ENCODE measurements at regions not wholly inside any gene's neighbourhood (a gene's known extent, or its start where the extent isn't known, plus 50 kb on each side); places are given as distances from the start of the nearest gene placed in this dataset.

- no peak for DNase-seq (ENCODE audit: low read depth in 2 of 3, low spot score in 2 of 3)
These were observed 209.4 kb downstream of the FOXA2 start for GRCh38 chr20:22374678-22375590.

DNA sequence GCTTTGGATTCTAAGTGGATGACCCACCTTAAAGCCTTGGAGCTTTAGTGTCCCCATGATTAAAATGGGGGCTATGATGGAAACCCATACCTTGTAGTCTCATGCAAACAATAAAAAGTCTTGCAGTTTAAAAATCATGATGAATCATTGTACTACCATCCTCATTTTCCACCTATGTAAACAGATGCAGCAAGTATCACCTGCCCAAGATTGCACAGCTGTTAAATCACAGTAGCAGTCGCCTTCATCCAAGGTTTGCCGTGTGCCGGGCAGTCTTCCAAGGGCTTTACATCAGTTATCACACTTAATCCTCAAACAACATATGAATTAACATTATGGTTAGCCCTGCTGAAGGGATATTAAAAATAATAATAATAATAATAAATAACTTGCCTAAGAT, 210.3 kb downstream of the FOXA2 start:
- no peak for DNase-seq (ENCODE audit: low read depth in 2 of 3, low spot score in 2 of 3)

DNA sequence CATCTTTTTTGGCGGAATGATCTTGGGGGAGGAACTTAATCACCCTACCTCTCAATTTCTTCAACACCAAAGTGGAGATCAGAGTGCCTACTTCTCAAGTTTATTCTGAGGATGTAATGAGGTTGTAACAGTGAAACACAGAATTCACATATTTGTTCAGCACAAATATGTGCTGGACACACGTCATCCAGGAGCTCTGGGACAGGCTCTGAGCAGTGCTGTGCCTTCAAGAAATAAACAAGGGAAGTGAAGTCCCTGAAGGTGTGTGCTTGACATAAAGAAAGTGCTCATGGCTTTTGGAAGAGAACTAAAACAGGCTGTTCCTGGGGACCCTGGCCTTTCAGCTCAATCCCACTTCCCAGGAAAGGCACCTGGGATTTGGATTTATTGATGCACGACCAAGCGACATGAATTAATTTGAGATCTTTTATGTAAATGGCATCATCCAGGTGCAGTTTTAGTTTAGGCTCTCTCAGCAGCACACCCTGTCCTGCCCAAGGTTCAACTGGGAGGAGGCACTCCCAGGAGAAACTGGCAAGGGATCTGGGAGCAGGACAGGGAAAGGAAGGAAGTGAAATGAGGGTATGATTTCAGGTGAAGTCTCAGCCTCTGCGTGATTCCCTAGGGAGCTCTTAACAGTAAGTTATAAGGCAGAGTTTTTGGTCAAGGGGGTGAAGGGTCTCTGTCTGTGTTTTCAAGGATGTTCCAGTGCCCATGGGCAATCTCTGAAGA, 211.0 kb downstream of the FOXA2 start:
- no peak for DNase-seq (ENCODE audit: low read depth in 2 of 3, low spot score in 2 of 3)

DNA sequence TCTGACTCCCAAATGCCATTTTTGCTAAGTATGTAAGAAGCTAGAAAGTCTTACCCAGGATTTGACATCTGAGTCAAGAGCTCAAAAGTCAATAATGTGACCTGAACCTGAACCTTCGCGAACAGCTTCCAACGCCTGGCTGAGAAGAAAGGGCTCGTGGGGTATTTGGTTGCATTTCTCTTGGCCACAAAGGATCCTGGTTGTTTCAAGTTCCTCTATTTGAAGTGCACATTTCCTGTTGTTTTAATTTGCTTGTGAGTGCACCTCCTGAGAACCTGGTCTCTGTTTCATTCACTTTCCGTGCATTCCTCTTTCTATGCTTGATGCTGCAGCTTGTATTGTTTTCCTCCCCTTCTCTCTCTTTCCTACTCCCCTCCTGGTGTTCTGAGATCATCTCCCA, 212.5 kb downstream of the FOXA2 start:
- peak in 2 of 3 donors; percentile 71 to 92 for DNase-seq (ENCODE audit: low read depth in 2 of 3, low spot score in 2 of 3)

- DNase-seq (ENCODE audit: low read depth in 2 of 3, low spot score in 2 of 3): no peak
These were observed 214.2 kb downstream of the FOXA2 start for GRCh38 chr20:22370137-22370536.

- DNase-seq (ENCODE audit: low read depth in 2 of 3, low spot score in 2 of 3): no peak
These were observed 215.3 kb downstream of the FOXA2 start for GRCh38 chr20:22369100-22369499.

DNA sequence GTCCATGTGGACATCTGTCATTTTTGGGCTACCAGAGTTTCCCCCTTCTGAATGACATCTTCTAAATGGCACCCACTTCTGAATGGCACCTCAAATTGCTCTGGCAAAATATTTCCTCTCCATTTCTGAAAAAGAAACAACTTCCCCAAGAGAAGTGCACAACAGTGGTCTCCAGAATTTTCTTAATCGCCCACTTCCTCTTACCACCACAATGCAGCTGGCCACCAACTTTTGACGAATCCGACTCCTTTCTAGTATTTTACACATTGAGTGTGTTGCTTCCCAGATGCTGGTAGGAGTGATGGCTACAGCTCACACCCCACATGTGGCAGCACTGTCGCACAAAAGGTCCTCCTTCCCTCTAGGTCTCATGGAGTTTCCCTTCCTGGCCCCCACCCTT, 216.1 kb downstream of the FOXA2 start:
- DNase-seq (ENCODE audit: low read depth in 2 of 3, low spot score in 2 of 3): peak in 2 of 3 donors; percentile 12 to 68

DNA sequence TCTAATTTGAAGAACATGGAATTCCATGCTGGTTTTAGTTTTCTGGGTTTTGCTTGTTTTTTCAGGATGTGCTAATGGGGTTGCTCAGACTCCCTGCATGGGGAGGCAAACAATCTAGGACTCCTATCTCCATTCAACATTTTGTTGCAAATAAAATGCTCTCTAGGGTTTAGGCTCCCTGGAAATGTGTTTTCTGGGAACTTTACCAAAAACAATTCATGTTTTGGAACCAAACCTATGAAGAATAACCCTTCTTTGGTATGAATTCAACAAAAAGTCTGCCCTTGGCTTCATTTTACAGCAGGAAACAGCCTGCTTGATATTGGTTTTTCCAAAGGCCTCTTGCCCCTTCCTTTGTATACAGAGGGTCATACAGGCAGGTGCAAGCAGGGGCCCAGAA, 217.7 kb downstream of the FOXA2 start:
- DNase-seq (ENCODE audit: low read depth in 2 of 3, low spot score in 2 of 3): no peak

GRCh38 chr20:22354647-22355046, 229.7 kb downstream of the FOXA2 start:
- no peak for DNase-seq (ENCODE audit: low read depth in 2 of 3, low spot score in 2 of 3)

GRCh38 chr20:22353586-22353985, 230.8 kb downstream of the FOXA2 start:
- DNase-seq (ENCODE audit: low read depth in 2 of 3, low spot score in 2 of 3): no peak

DNA sequence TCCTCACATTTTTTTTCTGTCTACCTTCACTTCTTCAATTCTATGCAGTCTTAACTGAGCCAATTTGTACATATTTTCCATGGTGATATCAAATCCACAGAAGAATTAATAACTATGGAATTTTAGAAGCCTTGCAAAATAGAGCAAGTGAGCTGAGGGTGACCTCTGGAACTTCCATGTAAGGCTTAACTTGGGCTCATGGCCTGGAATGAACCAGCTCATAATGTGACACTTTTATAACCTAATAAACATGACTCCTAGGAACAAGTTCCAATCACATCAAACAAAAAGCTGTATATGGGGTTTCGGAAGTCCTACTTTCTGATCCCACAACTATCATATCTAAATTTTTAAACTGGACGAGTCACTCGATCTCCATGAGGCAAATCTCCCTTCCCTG, 232.4 kb downstream of the FOXA2 start:
- DNase-seq (ENCODE audit: low read depth in 2 of 3, low spot score in 2 of 3): no peak

DNA sequence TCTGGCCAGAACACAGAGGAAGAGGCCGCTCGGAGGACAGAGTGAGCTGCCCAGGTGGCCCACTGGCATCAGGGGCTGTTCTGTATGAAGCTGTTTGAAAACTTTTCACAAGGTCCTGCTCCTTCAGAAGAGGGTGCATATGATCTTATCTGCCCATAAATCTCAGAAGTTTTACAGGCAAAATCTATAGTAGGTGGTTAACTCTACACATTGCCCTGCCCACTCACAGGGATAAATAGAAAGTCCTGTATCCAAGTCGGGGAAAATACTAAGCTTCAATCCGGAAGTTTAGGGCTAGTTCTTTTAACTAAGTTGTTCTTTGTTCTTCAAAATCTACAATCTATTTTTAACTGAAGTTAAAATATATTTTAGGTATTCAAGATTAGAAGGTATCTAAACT, 233.7 kb downstream of the FOXA2 start:
- no peak for DNase-seq (ENCODE audit: low read depth in 2 of 3, low spot score in 2 of 3)

DNA sequence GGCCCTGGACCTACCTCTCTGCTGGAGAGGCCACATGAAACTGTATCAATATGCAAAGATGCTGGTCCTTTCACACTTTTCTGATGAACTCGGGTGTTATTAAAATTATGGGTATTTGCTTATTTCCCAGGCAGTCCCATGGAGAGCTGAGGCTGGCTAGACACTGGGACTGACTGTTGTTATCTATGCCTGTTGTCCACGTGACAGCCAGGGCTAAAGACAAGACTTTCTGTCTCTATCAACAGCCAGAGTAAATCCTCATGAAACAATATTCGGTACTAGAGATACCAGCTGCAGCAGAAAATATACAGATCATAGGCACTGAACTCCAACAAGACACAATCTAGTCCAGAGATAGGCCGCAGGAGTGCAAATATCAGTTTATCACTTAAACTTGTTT, 236.4 kb downstream of the FOXA2 start:
- no peak for DNase-seq (ENCODE audit: low read depth in 2 of 3, low spot score in 2 of 3)

DNA sequence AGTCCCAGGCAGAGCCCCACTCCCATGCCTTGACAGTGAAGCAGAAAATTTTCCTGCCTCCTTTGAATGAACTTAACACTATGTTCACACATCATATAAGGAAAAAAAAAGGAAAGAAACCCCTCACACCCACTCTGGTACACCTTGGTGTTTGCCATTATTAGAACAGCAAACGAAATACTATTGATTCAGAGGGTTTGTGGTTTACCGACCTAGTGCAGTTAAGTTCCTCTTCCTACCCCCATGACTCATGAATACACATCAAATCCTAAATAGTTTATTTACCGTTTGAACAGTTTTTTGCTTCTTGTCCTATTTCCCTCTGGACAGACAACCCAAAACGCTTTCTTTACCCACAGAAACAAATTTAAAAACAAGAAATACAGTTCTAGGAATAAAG, 237.7 kb downstream of the FOXA2 start:
- peak in 2 of 3 donors; percentile 46 to 57 for DNase-seq (ENCODE audit: low read depth in 2 of 3, low spot score in 2 of 3)

GRCh38 chr20:22343612-22344011, 240.8 kb downstream of the FOXA2 start:
- no peak for DNase-seq (ENCODE audit: low read depth in 2 of 3, low spot score in 2 of 3)

- no peak for DNase-seq (ENCODE audit: low read depth in 2 of 3, low spot score in 2 of 3)
These were observed 242.0 kb downstream of the FOXA2 start for GRCh38 chr20:22342410-22342809.

GRCh38 chr20:22341508-22341907, 242.9 kb downstream of the FOXA2 start:
- no peak for DNase-seq (ENCODE audit: low read depth in 2 of 3, low spot score in 2 of 3)

GRCh38 chr20:22339946-22340345, 244.4 kb downstream of the FOXA2 start:
- no peak for DNase-seq (ENCODE audit: low read depth in 2 of 3, low spot score in 2 of 3)

GRCh38 chr20:22339091-22339881, 245.1 kb downstream of the FOXA2 start:
- peak in 2 of 3 donors; percentile 67 to 85 for DNase-seq (ENCODE audit: low read depth in 2 of 3, low spot score in 2 of 3)

DNA sequence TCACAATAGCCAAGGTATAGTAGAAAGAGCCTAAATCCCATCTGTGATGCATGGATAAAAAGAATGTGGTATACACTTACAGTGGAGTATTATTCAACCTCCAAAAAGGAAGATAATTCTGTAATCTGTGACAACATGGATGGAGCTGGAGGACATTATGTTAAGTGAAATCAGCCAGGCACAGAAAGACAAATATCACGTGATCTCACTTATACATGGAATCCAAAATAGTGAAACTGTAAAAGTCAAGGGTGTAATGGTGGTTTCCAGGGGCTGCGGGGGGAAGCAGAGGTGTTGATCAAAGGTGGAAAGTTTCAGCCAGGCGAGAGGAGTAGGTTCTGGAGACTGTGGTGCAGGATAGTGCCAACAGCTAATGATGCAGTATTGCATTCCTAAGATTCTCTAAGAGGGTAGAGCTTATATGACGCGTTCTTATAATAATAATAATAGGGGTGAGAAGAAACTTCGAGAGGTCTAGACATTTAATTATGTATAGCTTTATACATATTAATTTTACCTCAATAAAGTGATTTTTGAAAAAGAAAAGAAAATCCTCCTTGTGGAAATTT, 246.1 kb downstream of the FOXA2 start:
- no peak for DNase-seq (ENCODE audit: low read depth in 2 of 3, low spot score in 2 of 3)

DNA sequence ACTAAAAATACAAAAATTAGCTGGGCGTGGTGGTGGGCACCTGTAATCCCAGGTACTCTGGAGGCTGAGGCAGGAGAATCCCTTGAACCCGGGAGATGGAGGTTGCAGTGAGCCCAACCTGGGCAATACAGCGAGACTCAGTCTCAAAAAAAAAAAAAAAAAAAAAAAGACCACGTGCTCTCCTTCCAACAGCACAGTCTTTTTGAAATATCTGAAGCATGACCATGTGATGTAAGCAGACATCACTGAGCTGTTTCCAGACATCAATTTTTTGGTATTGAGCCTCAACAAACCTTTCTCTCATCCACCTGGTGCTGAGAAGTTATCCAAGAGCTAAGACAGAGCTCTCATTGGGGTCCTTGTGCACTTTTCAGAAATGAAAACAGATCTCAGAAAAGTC, 249.2 kb downstream of the FOXA2 start:
- DNase-seq (ENCODE audit: low read depth in 2 of 3, low spot score in 2 of 3): no peak

Measured in hematopoietic multipotent progenitor cell (in vitro differentiated cells).